ENCODE measurements at regions not wholly inside any gene's neighbourhood (a gene's known extent, or its start where the extent isn't known, plus 50 kb on each side); places are given as distances from the start of the nearest gene placed in this dataset.

GRCh38 chr16:86823888-86824671 lies 245.7 kb downstream of the FOXL1 start (continued):
- TF ChIP-seq USF1 (CRISPR knock-in tag; IDR thresholded peaks at IDR 0.05) (no peak), TEAD4 (CRISPR knock-in tag; IDR thresholded peaks at IDR 0.05) (no peak), MYBL2 (CRISPR knock-in tag; IDR thresholded peaks at IDR 0.05) (no peak), ESRRA (CRISPR knock-in tag; IDR thresholded peaks at IDR 0.05; ENCODE audit: borderline replicate concordance) (no peak), ZNF317 (CRISPR knock-in tag; IDR thresholded peaks at IDR 0.05; ENCODE audit: borderline replicate concordance, low read depth) (no peak)
- TF ChIP-seq, protein P1, sequence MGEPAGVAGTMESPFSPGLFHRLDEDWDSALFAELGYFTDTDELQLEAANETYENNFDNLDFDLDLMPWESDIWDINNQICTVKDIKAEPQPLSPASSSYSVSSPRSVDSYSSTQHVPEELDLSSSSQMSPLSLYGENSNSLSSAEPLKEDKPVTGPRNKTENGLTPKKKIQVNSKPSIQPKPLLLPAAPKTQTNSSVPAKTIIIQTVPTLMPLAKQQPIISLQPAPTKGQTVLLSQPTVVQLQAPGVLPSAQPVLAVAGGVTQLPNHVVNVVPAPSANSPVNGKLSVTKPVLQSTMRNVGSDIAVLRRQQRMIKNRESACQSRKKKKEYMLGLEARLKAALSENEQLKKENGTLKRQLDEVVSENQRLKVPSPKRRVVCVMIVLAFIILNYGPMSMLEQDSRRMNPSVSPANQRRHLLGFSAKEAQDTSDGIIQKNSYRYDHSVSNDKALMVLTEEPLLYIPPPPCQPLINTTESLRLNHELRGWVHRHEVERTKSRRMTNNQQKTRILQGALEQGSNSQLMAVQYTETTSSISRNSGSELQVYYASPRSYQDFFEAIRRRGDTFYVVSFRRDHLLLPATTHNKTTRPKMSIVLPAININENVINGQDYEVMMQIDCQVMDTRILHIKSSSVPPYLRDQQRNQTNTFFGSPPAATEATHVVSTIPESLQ (CRISPR knock-in tag; IDR thresholded peaks at IDR 0.05): no peak
- TF ChIP-seq, protein P2, sequence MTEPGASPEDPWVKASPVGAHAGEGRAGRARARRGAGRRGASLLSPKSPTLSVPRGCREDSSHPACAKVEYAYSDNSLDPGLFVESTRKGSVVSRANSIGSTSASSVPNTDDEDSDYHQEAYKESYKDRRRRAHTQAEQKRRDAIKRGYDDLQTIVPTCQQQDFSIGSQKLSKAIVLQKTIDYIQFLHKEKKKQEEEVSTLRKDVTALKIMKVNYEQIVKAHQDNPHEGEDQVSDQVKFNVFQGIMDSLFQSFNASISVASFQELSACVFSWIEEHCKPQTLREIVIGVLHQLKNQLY (CRISPR knock-in tag; IDR thresholded peaks at IDR 0.05): no peak
- TF ChIP-seq, protein P3, sequence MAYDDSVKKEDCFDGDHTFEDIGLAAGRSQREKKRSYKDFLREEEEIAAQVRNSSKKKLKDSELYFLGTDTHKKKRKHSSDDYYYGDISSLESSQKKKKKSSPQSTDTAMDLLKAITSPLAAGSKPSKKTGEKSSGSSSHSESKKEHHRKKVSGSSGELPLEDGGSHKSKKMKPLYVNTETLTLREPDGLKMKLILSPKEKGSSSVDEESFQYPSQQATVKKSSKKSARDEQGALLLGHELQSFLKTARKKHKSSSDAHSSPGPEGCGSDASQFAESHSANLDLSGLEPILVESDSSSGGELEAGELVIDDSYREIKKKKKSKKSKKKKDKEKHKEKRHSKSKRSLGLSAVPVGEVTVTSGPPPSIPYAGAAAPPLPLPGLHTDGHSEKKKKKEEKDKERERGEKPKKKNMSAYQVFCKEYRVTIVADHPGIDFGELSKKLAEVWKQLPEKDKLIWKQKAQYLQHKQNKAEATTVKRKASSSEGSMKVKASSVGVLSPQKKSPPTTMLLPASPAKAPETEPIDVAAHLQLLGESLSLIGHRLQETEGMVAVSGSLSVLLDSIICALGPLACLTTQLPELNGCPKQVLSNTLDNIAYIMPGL (CRISPR knock-in tag; IDR thresholded peaks at IDR 0.05): no peak

GRCh38 chr16:86824751-86825296 lies 246.5 kb downstream of the FOXL1 start:
- ATAC-seq (peak; percentile 74), DNase-seq (ENCODE audit: low spot score) (no peak)
- Mint-ChIP-seq H3K27me3 (ENCODE audit: low read depth) (no peaks in the 10 kb centered on the region), H3K36me3 (no peaks in the 10 kb centered on the region), H3K4me1 (peaks cover 35% of the 10 kb centered on the region), H3K9me3 (0 out of 2 replicates have a peak, but pooled peaks cover 5% of the 10 kb centered on the region), H3K4me3 (no peak overlapping the region), H3K27ac (no peak overlapping the region)
- CTCF ChIA-PET: interaction anchor here (1.1 kb wide), 1 partner anchor 9 kb away, joined by 3 read pairs; no protein-coding TSS in a partner anchor
- POLR2A ChIA-PET: no interaction called here
- TF ChIP-seq RELA (CRISPR knock-in tag; IDR thresholded peaks at IDR 0.05; ENCODE audit: borderline replicate concordance) (no peak), ZNF121 (CRISPR knock-in tag; IDR thresholded peaks at IDR 0.05) (no peak), ZNF416 (CRISPR knock-in tag; IDR thresholded peaks at IDR 0.05) (no peak), ATF1 (CRISPR knock-in tag; IDR thresholded peaks at IDR 0.05) (no peak), AR (CRISPR knock-in tag; IDR thresholded peaks at IDR 0.05) (no peak), CREM (CRISPR knock-in tag; IDR thresholded peaks at IDR 0.05) (no peak), E2F4 (CRISPR knock-in tag; IDR thresholded peaks at IDR 0.05; ENCODE audit: borderline replicate concordance, low read depth) (no peak), NFYB (CRISPR knock-in tag; conservative IDR thresholded peaks at IDR 0.05; ENCODE audit: low read depth) (no peak), MXD4 (CRISPR knock-in tag; IDR thresholded peaks at IDR 0.05; ENCODE audit: borderline replicate concordance) (no peak), OVOL2 (CRISPR knock-in tag; IDR thresholded peaks at IDR 0.05; ENCODE audit: borderline replicate concordance) (no peak), SMAD4 (CRISPR knock-in tag; IDR thresholded peaks at IDR 0.05) (no peak)
- TF ChIP-seq, protein P1 (CRISPR knock-in tag; IDR thresholded peaks at IDR 0.05): no peak
